ENCODE measurements at regions not wholly inside any gene's neighbourhood (a gene's known extent, or its start where the extent isn't known, plus 50 kb on each side); places are given as distances from the start of the nearest gene placed in this dataset.
"Not testable (repeated sequence)": the region's sequence is repeated elsewhere in the genome, so short reads cannot be mapped to it uniquely, and the experiment has no call there.

DNA sequence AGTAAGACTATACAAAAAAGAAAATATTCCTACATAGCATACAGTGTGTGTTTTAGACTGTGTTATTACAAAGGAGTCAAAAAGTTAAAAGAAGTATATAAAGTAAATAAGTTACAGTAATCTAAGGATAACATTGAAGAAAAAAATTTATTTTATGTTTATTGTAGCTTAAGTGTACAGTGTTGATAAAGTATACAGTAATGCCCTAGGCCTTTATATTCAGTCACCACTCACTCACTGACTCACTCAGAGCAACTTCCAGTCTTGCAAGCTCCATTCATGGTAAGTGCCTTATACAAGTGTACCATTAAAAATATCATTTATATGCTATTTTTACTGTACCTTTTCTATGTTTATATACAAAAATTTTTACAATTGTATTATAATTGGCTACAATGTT lies 220.1 kb downstream of the BCHE start:
- POLR2A ChIA-PET: no interaction called here
- Mint-ChIP-seq H3K36me3 (ENCODE audit: low read depth) (no peaks in the 10 kb centered on the region), H3K27me3 (no peaks in the 10 kb centered on the region), H3K27ac (no peak overlapping the region), H3K4me3 (no peak overlapping the region), H3K9me3 (peaks cover 2% of the 10 kb centered on the region), H3K4me1 (ENCODE audit: low read depth) (no peaks in the 10 kb centered on the region)
- TF ChIP-seq, protein P1, sequence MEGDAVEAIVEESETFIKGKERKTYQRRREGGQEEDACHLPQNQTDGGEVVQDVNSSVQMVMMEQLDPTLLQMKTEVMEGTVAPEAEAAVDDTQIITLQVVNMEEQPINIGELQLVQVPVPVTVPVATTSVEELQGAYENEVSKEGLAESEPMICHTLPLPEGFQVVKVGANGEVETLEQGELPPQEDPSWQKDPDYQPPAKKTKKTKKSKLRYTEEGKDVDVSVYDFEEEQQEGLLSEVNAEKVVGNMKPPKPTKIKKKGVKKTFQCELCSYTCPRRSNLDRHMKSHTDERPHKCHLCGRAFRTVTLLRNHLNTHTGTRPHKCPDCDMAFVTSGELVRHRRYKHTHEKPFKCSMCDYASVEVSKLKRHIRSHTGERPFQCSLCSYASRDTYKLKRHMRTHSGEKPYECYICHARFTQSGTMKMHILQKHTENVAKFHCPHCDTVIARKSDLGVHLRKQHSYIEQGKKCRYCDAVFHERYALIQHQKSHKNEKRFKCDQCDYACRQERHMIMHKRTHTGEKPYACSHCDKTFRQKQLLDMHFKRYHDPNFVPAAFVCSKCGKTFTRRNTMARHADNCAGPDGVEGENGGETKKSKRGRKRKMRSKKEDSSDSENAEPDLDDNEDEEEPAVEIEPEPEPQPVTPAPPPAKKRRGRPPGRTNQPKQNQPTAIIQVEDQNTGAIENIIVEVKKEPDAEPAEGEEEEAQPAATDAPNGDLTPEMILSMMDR (IDR thresholded peaks at IDR 0.05): no peak
- DNase-seq: no peak
- no peak for ATAC-seq
- intact Hi-C loops (cut with micrococcal nuclease): no loop called here
- CTCF ChIA-PET: interaction anchor here (1.4 kb wide), 1 partner anchor 9 kb away, joined by 3 read pairs; no protein-coding TSS in a partner anchor

DNA sequence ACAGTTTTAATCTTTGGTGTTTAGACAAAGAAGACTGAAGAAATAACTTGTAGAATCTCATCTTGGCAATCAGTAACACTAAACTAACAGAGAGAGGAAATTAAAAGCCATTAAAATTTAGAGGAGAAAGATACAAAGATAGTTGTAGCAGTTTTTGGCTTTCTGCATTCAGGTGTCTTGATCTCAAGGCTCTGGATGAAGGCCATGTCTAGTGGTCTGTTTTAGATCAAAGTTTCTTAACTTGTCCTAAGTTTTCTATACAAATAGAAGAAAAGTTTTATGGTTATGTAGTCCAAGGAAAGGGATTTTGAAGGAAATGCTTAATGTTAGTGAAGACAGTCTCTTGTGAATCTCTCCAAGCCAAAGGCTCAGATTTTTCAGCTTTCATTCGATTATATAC lies 222.9 kb downstream of the BCHE start:
- no peak overlapping the region for H3K4me3 Mint-ChIP-seq
- intact Hi-C loops (cut with micrococcal nuclease): no loop called here
- peaks cover 2% of the 10 kb centered on the region for H3K9me3 Mint-ChIP-seq
- ATAC-seq (no peak), DNase-seq (no peak)
- no peaks in the 10 kb centered on the region for H3K27me3 Mint-ChIP-seq
- no peaks in the 10 kb centered on the region for H3K4me1 Mint-ChIP-seq (ENCODE audit: low read depth)
- ChIA-PET CTCF (interaction anchor here (1.6 kb wide), 1 partner anchor 408 kb away, joined by 3 read pairs; no protein-coding TSS in a partner anchor), POLR2A (no interaction called here)
- H3K36me3 Mint-ChIP-seq (ENCODE audit: low read depth): no peaks in the 10 kb centered on the region
- H3K27ac Mint-ChIP-seq: no peak overlapping the region
- TF ChIP-seq, protein P1 (IDR thresholded peaks at IDR 0.05): no peak

DNA sequence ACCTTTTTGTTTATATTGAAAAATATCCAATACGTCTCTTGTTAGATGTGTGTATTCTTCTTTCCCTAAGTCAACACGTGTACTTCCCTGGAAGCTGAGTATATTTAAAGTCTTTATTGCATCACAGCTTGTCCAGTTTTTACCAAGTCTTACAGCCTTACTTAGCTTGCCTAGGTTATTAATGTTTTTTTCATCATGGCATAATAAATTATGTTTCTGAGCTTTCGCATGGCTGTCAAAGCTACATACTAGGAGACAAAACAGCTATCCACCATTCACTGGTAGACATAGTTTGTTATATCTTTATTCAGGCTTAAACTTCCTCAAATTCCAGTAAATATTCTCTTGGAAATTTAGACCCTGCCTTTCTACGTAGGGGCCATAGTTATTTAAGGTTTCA lies 224.2 kb downstream of the BCHE start:
- ChIA-PET POLR2A (no interaction called here), CTCF (interaction anchor here (1.6 kb wide), 1 partner anchor 406 kb away, joined by 3 read pairs; no protein-coding TSS in a partner anchor)
- no peaks in the 10 kb centered on the region for H3K4me1 Mint-ChIP-seq (ENCODE audit: low read depth)
- TF ChIP-seq, protein P1 (IDR thresholded peaks at IDR 0.05): no peak
- DNase-seq: no peak
- ATAC-seq: no peak
- H3K9me3 Mint-ChIP-seq: peaks cover under 1% of the 10 kb centered on the region
- H3K27ac Mint-ChIP-seq: no peak overlapping the region
- H3K27me3 Mint-ChIP-seq: no peaks in the 10 kb centered on the region
- H3K4me3 Mint-ChIP-seq: no peak overlapping the region
- intact Hi-C loops (cut with micrococcal nuclease): no loop called here
- H3K36me3 Mint-ChIP-seq (ENCODE audit: low read depth): no peaks in the 10 kb centered on the region

DNA sequence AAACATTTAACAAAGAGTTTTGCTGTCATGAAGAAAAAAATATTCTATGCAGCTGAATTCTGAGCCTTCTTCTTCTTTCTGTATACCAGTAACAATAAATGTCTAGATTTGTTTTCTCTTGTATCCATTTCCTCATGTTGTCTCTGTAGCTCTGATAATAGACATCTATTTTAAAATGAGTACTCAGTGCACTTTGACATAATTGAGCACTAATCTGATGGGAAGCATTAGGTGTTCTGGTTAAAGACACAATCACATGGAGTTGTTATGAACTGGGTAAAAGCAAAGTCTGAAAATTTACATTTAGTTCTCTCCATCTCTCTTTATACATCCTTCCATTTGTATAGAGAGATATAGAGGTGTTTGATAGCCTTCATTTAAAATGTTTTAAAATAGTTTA lies 230.0 kb downstream of the BCHE start:
- ATAC-seq: no peak
- DNase-seq: no peak
- H3K36me3 Mint-ChIP-seq (ENCODE audit: low read depth): no peaks in the 10 kb centered on the region

DNA sequence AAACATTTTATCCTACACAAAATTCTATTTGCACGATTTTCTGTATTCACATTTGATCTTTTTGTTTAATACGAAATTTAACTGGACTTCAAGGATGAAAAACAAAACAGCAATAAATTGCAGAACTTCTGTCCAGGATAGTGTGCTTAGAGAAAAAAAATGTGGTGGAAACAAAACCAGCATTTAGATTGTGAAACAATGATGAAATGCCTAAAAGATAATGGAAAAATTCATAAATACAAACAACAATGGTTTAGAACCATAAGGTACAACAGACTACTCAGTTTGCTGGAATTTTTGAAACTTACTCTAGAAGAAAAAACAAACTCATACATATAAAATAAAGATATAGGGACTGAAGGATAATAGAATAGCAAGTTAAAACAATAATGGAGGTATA lies 234.0 kb downstream of the BCHE start:
- intact Hi-C loops (cut with micrococcal nuclease): no loop called here
- TF ChIP-seq, protein P1 (IDR thresholded peaks at IDR 0.05): no peak
- no peak overlapping the region for H3K27ac Mint-ChIP-seq
- ATAC-seq (no peak), DNase-seq (no peak)
- ChIA-PET POLR2A (no interaction called here), CTCF (no interaction called here)
- no peaks in the 10 kb centered on the region for H3K4me1 Mint-ChIP-seq (ENCODE audit: low read depth)
- H3K9me3 Mint-ChIP-seq: peaks cover 5% of the 10 kb centered on the region
- no peaks in the 10 kb centered on the region for H3K36me3 Mint-ChIP-seq (ENCODE audit: low read depth)
- H3K4me3 Mint-ChIP-seq: no peak overlapping the region
- H3K27me3 Mint-ChIP-seq: no peaks in the 10 kb centered on the region

More for the DNA sequence above, 230.0 kb downstream of the BCHE start:
- CTCF ChIA-PET: no interaction called here
- POLR2A ChIA-PET: no interaction called here
- no peaks in the 10 kb centered on the region for H3K27me3 Mint-ChIP-seq
- TF ChIP-seq, protein P1 (IDR thresholded peaks at IDR 0.05): no peak
- H3K9me3 Mint-ChIP-seq: peaks cover 4% of the 10 kb centered on the region
- no peaks in the 10 kb centered on the region for H3K4me1 Mint-ChIP-seq (ENCODE audit: low read depth)
- H3K4me3 Mint-ChIP-seq: no peak overlapping the region
- intact Hi-C loops (cut with micrococcal nuclease): no loop called here
- no peak overlapping the region for H3K27ac Mint-ChIP-seq

DNA sequence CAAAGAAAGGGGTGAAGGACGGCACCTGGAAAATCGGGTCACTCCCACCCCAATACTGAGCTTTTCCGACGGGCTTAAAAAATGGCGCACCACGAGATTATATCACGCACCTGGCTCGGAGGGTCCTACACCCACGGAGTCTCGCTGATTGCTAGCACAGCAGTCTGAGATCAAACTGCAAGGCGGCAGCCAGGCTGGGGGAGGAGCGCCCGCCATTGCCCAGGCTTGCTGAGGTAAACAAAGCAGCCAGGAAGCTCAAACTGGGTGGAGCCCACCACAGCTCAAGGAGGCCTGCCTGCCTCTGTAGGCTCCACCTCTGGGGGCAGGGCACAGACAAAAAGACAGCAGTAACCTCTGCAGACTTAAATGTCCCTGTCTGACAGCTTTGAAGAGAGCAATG lies 264.7 kb downstream of the BCHE start:
- DNase-seq; H3K4me3 Mint-ChIP-seq; H3K36me3 Mint-ChIP-seq (ENCODE audit: low read depth); H3K27me3 Mint-ChIP-seq; CTCF ChIA-PET; H3K4me1 Mint-ChIP-seq (ENCODE audit: low read depth); H3K27ac Mint-ChIP-seq; POLR2A ChIA-PET; intact Hi-C loops (cut with micrococcal nuclease); ATAC-seq: not testable (repeated sequence)
- peaks cover 10% of the 10 kb centered on the region for H3K9me3 Mint-ChIP-seq
